Stimulated activated naive CD8-positive, alpha-beta T cell treated with anti-CD3 and anti-CD28 coated beads, Interleukin-15, Interleukin-2, amounts not matched to agents 100 ng/mL and 50 ng/mL, for 24 hours (primary cell): ENCODE measurements at regions not wholly inside any gene's neighbourhood (a gene's known extent, or its start where the extent isn't known, plus 50 kb on each side); places are given as distances from the start of the nearest gene placed in this dataset.

Experiments
- H3K27ac Mint-ChIP-seq: one replicate; pipeline ENCODE4 v1.8.0; 2021; ENCODE audit warnings: mild to moderate bottlenecking, mixed read lengths
- H3K27me3 Mint-ChIP-seq: one replicate; pipeline ENCODE4 v1.8.0; 2021; ENCODE audit warnings: mixed read lengths
- H3K36me3 Mint-ChIP-seq: one replicate; pipeline ENCODE4 v1.8.0; 2021; ENCODE audit warnings: low read depth, mixed read lengths
- H3K4me1 Mint-ChIP-seq: one replicate; pipeline ENCODE4 v1.8.0; 2021; ENCODE audit warnings: low read depth, mixed read lengths
- H3K4me3 Mint-ChIP-seq: one replicate; pipeline ENCODE4 v1.8.0; 2021; ENCODE audit warnings: mild to moderate bottlenecking, mixed read lengths
- H3K9me3 Mint-ChIP-seq: one replicate; pipeline ENCODE4 v1.8.0; 2021; ENCODE audit warnings: mixed read lengths

DNA sequence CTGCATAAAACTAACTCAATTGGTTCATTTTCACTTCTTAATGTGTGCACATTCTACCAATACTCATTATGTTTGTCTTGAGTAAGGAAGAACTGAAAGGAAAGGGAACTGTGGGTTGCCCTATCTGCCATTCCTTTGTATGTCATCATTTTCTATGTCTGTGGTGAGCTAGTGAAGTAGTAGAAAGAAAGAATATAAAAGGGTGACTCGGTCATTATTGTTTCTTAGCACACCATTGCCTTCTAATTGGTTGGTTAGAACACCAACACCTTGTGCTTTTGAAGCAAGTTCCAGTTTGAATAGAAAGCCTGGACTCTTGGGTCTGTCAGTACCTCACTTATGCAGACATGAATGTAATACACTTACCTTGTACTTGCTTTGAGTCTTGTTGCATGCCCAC, 64.3 kb upstream of the MDFIC start:
- Mint-ChIP-seq H3K4me1 (no peaks in the 10 kb centered on the region), H3K4me3 (no peak overlapping the region), H3K36me3 (no peaks in the 10 kb centered on the region), H3K27me3 (peaks cover 8% of the 10 kb centered on the region), H3K9me3 (no peaks in the 10 kb centered on the region), H3K27ac (no peak overlapping the region)

DNA sequence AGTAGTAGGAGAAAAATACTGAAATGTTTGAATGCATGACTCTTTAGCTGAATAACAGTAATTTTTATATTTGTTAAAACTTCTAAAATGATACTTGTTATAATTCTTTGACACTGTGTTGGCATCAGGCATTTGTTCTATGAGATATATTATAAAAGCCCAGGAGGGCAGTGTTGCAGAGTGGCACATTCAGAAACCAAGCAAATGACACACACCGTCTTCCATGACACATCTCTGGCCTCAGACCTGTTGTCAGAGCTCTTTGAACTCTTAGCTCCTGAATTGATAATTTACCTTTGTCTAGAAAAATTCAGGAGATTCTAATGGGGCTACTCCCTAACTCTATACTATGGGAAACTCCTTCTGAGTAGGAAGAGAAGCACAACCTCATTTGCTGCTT, 62.4 kb upstream of the MDFIC start:
- H3K4me1 Mint-ChIP-seq, result no peaks in the 10 kb centered on the region

DNA sequence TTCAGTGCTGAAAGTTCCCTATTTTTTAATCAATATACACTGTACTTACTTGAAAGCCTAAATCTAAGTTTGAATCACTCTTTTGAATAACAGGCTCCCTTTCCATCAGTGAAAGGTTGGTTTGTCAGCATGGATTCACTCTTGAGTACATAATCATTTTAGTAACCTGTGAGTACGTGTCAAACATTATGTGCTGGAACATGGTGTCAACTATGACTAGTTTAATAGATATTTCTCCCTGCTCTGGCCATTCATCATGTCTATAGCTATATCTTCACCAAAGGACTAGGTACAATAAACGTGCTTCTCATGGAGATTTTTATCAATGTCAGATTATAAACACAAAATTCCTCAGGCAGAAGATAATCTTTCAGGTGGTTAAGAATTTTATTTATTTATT, 61.7 kb upstream of the MDFIC start:
- H3K36me3 Mint-ChIP-seq, result no peaks in the 10 kb centered on the region
- no peaks in the 10 kb centered on the region for H3K9me3 Mint-ChIP-seq
- H3K4me3 Mint-ChIP-seq, result no peak overlapping the region
- no peak overlapping the region for H3K27ac Mint-ChIP-seq
- no peaks in the 10 kb centered on the region for H3K4me1 Mint-ChIP-seq
- H3K27me3 Mint-ChIP-seq, result peaks cover 6% of the 10 kb centered on the region

More for the DNA sequence above, 62.4 kb upstream of the MDFIC start:
- H3K4me3 Mint-ChIP-seq, result no peak overlapping the region
- H3K36me3 Mint-ChIP-seq, result no peaks in the 10 kb centered on the region
- H3K9me3 Mint-ChIP-seq, result no peaks in the 10 kb centered on the region
- no peak overlapping the region for H3K27ac Mint-ChIP-seq
- peaks cover 8% of the 10 kb centered on the region for H3K27me3 Mint-ChIP-seq

DNA sequence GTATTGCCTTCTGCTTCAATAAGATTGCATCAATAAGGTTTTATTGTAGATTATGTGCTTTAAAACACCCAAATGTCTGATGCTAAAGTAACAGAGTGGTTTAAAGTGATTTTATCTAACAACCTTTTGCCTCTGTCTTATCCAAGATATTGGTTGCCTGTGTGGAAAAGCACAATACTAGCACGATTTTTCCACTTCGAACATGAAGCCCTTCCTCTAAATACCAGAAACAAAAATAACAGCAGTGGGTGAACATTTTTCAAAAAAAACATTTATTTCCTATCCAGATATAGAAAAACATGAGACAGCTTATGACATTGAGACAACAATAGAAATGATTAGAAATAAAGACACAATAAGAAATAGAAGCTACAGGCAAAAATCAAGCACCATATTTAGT, 59.5 kb upstream of the MDFIC start:
- peaks cover 9% of the 10 kb centered on the region for H3K4me1 Mint-ChIP-seq
- no peaks in the 10 kb centered on the region for H3K36me3 Mint-ChIP-seq
- H3K27ac Mint-ChIP-seq, result no peak overlapping the region
- no peaks in the 10 kb centered on the region for H3K27me3 Mint-ChIP-seq
- H3K9me3 Mint-ChIP-seq, result no peaks in the 10 kb centered on the region
- no peak overlapping the region for H3K4me3 Mint-ChIP-seq

DNA sequence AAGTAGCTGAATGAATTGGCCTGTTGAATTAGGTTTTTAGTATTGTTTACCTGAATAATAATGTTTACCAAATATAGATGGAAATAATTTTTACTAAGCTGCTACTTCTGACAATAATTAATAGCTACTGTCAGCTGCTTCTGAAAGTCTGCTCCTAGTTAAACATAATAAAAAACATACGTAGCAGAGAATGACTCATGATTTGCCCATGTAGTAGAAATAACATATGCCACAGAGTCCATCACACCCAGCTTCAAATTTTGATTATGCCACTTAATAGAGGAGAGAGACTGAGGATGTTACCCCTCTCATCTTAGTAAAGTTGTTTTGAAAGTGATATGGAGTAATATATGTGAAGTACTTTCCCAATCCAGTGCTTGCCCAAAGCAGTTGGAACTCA, 57.6 kb upstream of the MDFIC start:
- peaks cover 10% of the 10 kb centered on the region for H3K4me1 Mint-ChIP-seq
- H3K9me3 Mint-ChIP-seq, result no peaks in the 10 kb centered on the region
- H3K4me3 Mint-ChIP-seq, result no peak overlapping the region
- H3K36me3 Mint-ChIP-seq, result no peaks in the 10 kb centered on the region
- no peak overlapping the region for H3K27ac Mint-ChIP-seq
- no peaks in the 10 kb centered on the region for H3K27me3 Mint-ChIP-seq

DNA sequence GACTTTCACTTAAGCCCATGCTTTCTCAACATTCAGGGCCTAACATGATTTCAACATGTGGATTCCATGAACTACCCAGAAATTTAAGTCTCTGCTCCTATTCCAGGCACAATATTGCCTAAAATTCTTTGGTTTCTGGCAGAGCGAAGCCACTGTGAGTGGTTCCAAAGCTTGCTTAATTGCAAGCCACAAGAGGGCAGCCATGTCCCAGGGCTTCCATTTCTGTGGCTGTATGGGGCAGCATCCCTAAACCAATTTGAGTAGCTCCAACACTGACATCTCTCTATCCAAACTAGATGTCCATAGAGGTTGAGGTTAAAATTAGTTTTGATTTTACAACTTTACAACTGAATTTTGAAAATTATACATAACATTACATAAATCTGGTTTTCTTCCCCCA, 56.3 kb upstream of the MDFIC start:
- H3K27ac Mint-ChIP-seq, result no peak overlapping the region
- no peak overlapping the region for H3K4me3 Mint-ChIP-seq
- peaks cover 10% of the 10 kb centered on the region for H3K4me1 Mint-ChIP-seq
- no peaks in the 10 kb centered on the region for H3K9me3 Mint-ChIP-seq
- H3K36me3 Mint-ChIP-seq, result no peaks in the 10 kb centered on the region
- H3K27me3 Mint-ChIP-seq, result no peaks in the 10 kb centered on the region
